K562 (cell line): ENCODE measurements at regions not wholly inside any gene's neighbourhood (a gene's known extent, or its start where the extent isn't known, plus 50 kb on each side); places are given as distances from the start of the nearest gene placed in this dataset.

Source experiments
- ATAC-seq: fragments of 200-7000 bp; cut with Tn5 transposase; 3 replicates; pipeline ENCODE4 v1.9.1; 2020; ENCODE audit warnings: moderate library complexity
- BruUV-seq: library from RNA; stranded (reverse); fragments of 400-500 nt; replicated peaks from 2 replicates; lab custom pipeline; 2021; lab: Mats Ljungman, UMichigan
- CTCF ChIA-PET: fragments of 300-600 bp; formaldehyde crosslinking; extraction: SDS; loops from one replicate; lab custom pipeline; 2021; ENCODE audit warnings: low intra/inter-chr PET ratio; lab: Yijun Ruan, JAX
- POLR2A ChIA-PET: fragments of 300-600, 350-650 bp; sonication (Branson Sonifier 250); formaldehyde crosslinking; extraction: SDS; loops from one replicate; lab custom pipeline; 2021; ENCODE audit warnings: antibody characterized with exemption, inconsistent platforms; lab: Yijun Ruan, JAX
- DNase-seq, 4 experiments: peaks; one replicate each; pipeline versions ENCODE4 v3.0.0 to v3.0.0-alpha.2; 2011 to 2018; ENCODE audit warnings: low spot score in 3 of 4, mixed read lengths in 3 of 4; ENCODE audit errors: extremely low read depth in 1 of 4
- FAIRE-seq: peaks from 2 replicates; lab custom pipeline; 2011; peaks lifted over from hg19 to GRCh38; lab: Jason Lieb, UNC
- H2AFZ ChIP-seq: 2 replicates; pipeline ENCODE4 v1.6.0; 2011; ENCODE audit warnings: low read depth, low read length, control low read depth, inconsistent platforms
- H3K27ac ChIP-seq: fragments of 200-600 bp; 3 replicates; pipeline ENCODE4 v1.8.0; 2011; ENCODE audit warnings: low read depth, mild to moderate bottlenecking, control low read depth, inconsistent platforms, low read length, moderate library complexity, mixed read lengths; ENCODE audit errors: extremely low read depth
- H3K27me3 ChIP-seq, 2 experiments: fragments of 300-600 bp in 1 of 2; 2 replicates in 1 of 2; 3 replicates in 1 of 2; pipeline versions ENCODE4 v1.6.0 to v1.8.0; 2011; ENCODE audit warnings: inconsistent platforms in 2 of 2, low read length in 2 of 2, mild to moderate bottlenecking in 1 of 2, mixed read lengths in 1 of 2, moderate library complexity in 1 of 2; ENCODE audit not compliant: control insufficient read depth in 2 of 2, insufficient read depth in 2 of 2
- H3K36me3 ChIP-seq: fragments of 300-600 bp; 3 replicates; pipeline ENCODE4 v1.8.0; 2011; ENCODE audit warnings: mild to moderate bottlenecking, low read length, inconsistent platforms; ENCODE audit not compliant: control insufficient read depth, insufficient read depth
- H3K4me1 ChIP-seq, 2 experiments: fragments of 200-600 bp in 1 of 2; replicated peaks in 1 of 2; 2 replicates in 1 of 2; 3 replicates in 1 of 2; pipeline versions ENCODE4 v1.5.1 to v1.8.0; 2011; ENCODE audit warnings: inconsistent platforms in 2 of 2, low read length in 2 of 2, mild to moderate bottlenecking in 1 of 2, mixed read lengths in 1 of 2, moderate library complexity in 1 of 2; ENCODE audit not compliant: control insufficient read depth in 2 of 2, insufficient read depth in 2 of 2
- H3K4me2 ChIP-seq: 2 replicates; pipeline ENCODE4 v1.6.1; 2011; ENCODE audit warnings: low read length, control low read depth, inconsistent platforms, mixed read lengths; ENCODE audit not compliant: insufficient read depth
- H3K4me3 ChIP-seq: fragments of 200-600 bp; sonication (generic), shearing (Covaris generic); 2 replicates; pipeline ENCODE4 v1.5.1; 2016; ENCODE audit warnings: control low read depth, inconsistent platforms
- H3K79me2 ChIP-seq: fragments of 200-600 bp; 3 replicates; pipeline ENCODE4 v1.8.0; 2011; ENCODE audit warnings: low read length, inconsistent platforms; ENCODE audit not compliant: control insufficient read depth, insufficient read depth
- H3K9ac ChIP-seq, 2 experiments: 2 replicates each; pipeline versions ENCODE4 v1.6.0 to v1.6.1; 2011; ENCODE audit warnings: low read depth in 2 of 2, low read length in 2 of 2, control low read depth in 1 of 2, inconsistent platforms in 1 of 2, mild to moderate bottlenecking in 1 of 2, mixed read lengths in 1 of 2; ENCODE audit not compliant: insufficient read depth in 1 of 2
- H3K9me1 ChIP-seq: one replicate; pipeline ENCODE4 v1.6.0; 2011; ENCODE audit warnings: inconsistent platforms, mild to moderate bottlenecking, low read length, moderate library complexity; ENCODE audit not compliant: control insufficient read depth, insufficient read depth
- H3K9me3 ChIP-seq: replicated peaks from 2 replicates; pipeline ENCODE4 v1.5.1; 2011; ENCODE audit warnings: low read depth, low read length, inconsistent platforms; ENCODE audit not compliant: control insufficient read depth, insufficient read depth
- H4K20me1 ChIP-seq: replicated peaks from 2 replicates; pipeline ENCODE4 v1.6.1; 2011; ENCODE audit warnings: low read length, inconsistent platforms, mixed read lengths; ENCODE audit not compliant: control insufficient read depth, insufficient read depth
- CBFB ChIP-seq: sonication (generic); formaldehyde crosslinking; IDR thresholded peaks from 2 replicates; pipeline ENCODE4 v1.4.0; 2020; ENCODE audit warnings: mild to moderate bottlenecking, missing genetic modification reagents
- CREB3 ChIP-seq: fragments of 450-650 bp; conservative IDR thresholded peaks from 2 replicates; pipeline ENCODE4 v1.6.1; 2016; ENCODE audit warnings: missing genetic modification characterization, low read depth, mild to moderate bottlenecking, missing compliant biosample characterization, moderate library complexity
- CXXC5 ChIP-seq: fragments of 250-450 bp; sonication (Bioruptor Pico); IDR thresholded peaks from 2 replicates; pipeline ENCODE4 v1.8.0; 2022; ENCODE audit warnings: inconsistent platforms, mild to moderate bottlenecking, moderate library complexity
- HNRNPUL1 ChIP-seq: fragments of 200-400 bp; formaldehyde crosslinking; IDR thresholded peaks from 2 replicates; pipeline ENCODE4 v1.6.1; 2017; ENCODE audit warnings: low read length
- MCM7 ChIP-seq, 2 experiments: fragments of 450-650 bp; IDR thresholded peaks; 2 replicates each; pipeline ENCODE4 v1.6.1; 2016 to 2018
- MEF2D ChIP-seq: conservative IDR thresholded peaks from 2 replicates; pipeline ENCODE4 v1.6.1; 2016; ENCODE audit warnings: low read depth, missing genetic modification characterization, missing compliant biosample characterization
- PURB ChIP-seq: sonication (generic); formaldehyde crosslinking; IDR thresholded peaks from 2 replicates; pipeline ENCODE4 v1.9.0; 2021; ENCODE audit warnings: low read depth, mild to moderate bottlenecking, missing genetic modification reagents
- RBM39 ChIP-seq: fragments of 200-400 bp; formaldehyde crosslinking; optimal IDR thresholded peaks from 2 replicates; pipeline ENCODE3; 2018; ENCODE audit warnings: low read depth, low read length
- TRIM28 ChIP-seq: fragments of 450-650 bp; IDR thresholded peaks from 2 replicates; pipeline ENCODE4 v1.6.1; 2017
- YBX1 ChIP-seq: fragments of 450-650 bp; IDR thresholded peaks from 2 replicates; pipeline ENCODE4 v1.7.1; 2016; ENCODE audit warnings: mild to moderate bottlenecking
- WGBS: fragments of 100-300 bp; shearing (Covaris generic); methylation state at CpG from one replicate; pipeline ENCODE4 v1.1.6; 2016; ENCODE audit warnings: low coverage, mixed read lengths; ENCODE audit not compliant: insufficient coverage; ENCODE audit errors: missing lambda C conversion rate; 5-methylcytosine and 5-hydroxymethylcytosine counted together
- in situ Hi-C: fragments of 300-500 bp; cut with MboI; formaldehyde crosslinking; loops from 4 replicates; pipeline ENCODE4 v1.15.0; 2018; ENCODE audit warnings: inconsistent platforms, mixed read lengths
- intact Hi-C: fragments of 100-400 bp; cut with micrococcal nuclease; formaldehyde crosslinking; loops from 2 replicates; pipeline ENCODE4 v1.14.2; 2022
- TF ChIP-seq, protein P1 (sequence below): sonication (generic); formaldehyde crosslinking; IDR thresholded peaks from 2 replicates; pipeline ENCODE4 v1.8.0; 2022; ENCODE audit warnings: missing genetic modification reagents, mild to moderate bottlenecking, borderline replicate concordance
- TF ChIP-seq, protein P2 (sequence below), 3 experiments: IDR thresholded peaks in 2 of 3; conservative IDR thresholded peaks in 1 of 3; 2 replicates each; pipeline ENCODE4 v1.5.1; 2011 to 2012; ENCODE audit warnings: low read length in 3 of 3, mild to moderate bottlenecking in 3 of 3, control low read depth in 2 of 3, improper control_type of control experiment in 1 of 3, inconsistent platforms in 1 of 3, low read depth in 1 of 3, mixed read lengths in 1 of 3, moderate library complexity in 1 of 3; ENCODE audit not compliant: insufficient read depth in 2 of 3

DNA sequence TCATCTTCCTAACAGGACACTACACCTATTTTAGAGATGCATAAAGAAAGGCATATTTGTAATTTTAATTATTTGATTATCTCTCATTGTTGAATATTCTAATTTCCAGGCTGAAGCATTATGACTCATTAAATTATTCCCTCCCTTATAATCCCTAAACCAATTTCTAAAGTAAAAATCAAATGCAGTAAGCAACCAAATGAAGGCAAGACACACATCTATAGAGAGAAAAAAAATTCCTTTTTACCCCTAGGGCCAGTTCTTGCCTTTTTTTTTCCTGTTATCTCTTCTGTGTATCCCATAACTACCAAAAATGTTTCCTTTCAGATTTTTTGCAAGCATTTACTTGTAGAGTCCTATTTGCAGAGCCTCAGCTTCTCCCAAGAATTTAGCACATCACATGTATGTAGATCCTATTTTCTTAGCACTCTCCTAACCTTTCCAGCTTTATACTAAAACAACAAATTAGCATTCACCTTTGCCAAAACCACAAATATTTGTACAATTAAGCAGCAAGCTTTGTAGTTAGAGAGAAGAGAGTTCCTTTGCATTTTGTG, 177.9 kb downstream of the SATB1 start:
- H3K27ac ChIP-seq, result no peak overlapping the region
- no peak overlapping the region for H3K4me3 ChIP-seq
- H3K36me3 ChIP-seq, result no peaks in the 10 kb centered on the region
- in situ Hi-C loops, result no loop called here
- no peak overlapping the region for H2AFZ ChIP-seq
- no peak overlapping the region for H3K4me2 ChIP-seq
- CTCF ChIA-PET, result no interaction called here
- ATAC-seq, result no peak
- no peak for DNase-seq
- H3K4me1 ChIP-seq, result no peaks in the 10 kb centered on the region
- H3K27me3 ChIP-seq, result no peaks in the 10 kb centered on the region
- BruUV-seq, result no TSS peak
- TF ChIP-seq, protein P1, sequence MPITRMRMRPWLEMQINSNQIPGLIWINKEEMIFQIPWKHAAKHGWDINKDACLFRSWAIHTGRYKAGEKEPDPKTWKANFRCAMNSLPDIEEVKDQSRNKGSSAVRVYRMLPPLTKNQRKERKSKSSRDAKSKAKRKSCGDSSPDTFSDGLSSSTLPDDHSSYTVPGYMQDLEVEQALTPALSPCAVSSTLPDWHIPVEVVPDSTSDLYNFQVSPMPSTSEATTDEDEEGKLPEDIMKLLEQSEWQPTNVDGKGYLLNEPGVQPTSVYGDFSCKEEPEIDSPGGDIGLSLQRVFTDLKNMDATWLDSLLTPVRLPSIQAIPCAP (CRISPR knock-in tag), result no peak
- TF ChIP-seq, all 486 proteins: peak for 0
- no peaks in the 10 kb centered on the region for H3K9me1 ChIP-seq
- no peaks in the 10 kb centered on the region for H4K20me1 ChIP-seq
- FAIRE-seq, result no peak
- intact Hi-C loops, result no loop called here
- 0 out of 2 replicates have a peak, but pooled peaks cover under 1% of the 10 kb centered on the region for H3K9me3 ChIP-seq
- no peak overlapping the region for H3K9ac ChIP-seq
- no peaks in the 10 kb centered on the region for H3K79me2 ChIP-seq
- POLR2A ChIA-PET, result no interaction called here

- Histone ChIP-seq H3K4me2 (no peak overlapping the region), H4K20me1 (no peaks in the 10 kb centered on the region), H3K27me3 (no peaks in the 10 kb centered on the region), H3K9ac (no peak overlapping the region), H3K79me2 (no peaks in the 10 kb centered on the region), H3K27ac (no peak overlapping the region), H2AFZ (no peak overlapping the region), H3K9me1 (no peaks in the 10 kb centered on the region), H3K4me1 (no peaks in the 10 kb centered on the region), H3K9me3 (no peaks in the 10 kb centered on the region), H3K36me3 (no peaks in the 10 kb centered on the region), H3K4me3 (no peak overlapping the region)
- DNase-seq (no peak), ATAC-seq (no peak), FAIRE-seq (no peak)
- 2% methylated on average over 7 of the region's 7 CpGs for WGBS
- POLR2A ChIA-PET, result no interaction called here
- CTCF ChIA-PET, result no interaction called here
- intact Hi-C loops (no loop called here), in situ Hi-C loops (no loop called here)
- no peak for TF ChIP-seq CXXC5 (CRISPR knock-in tag)
- no peak for TF ChIP-seq YBX1
- no peak for TF ChIP-seq MEF2D (tag)
- no peak for TF ChIP-seq TRIM28
- TF ChIP-seq CBFB (CRISPR knock-in tag), result no peak
- no peak for TF ChIP-seq PURB (CRISPR knock-in tag)
- no peak for TF ChIP-seq HNRNPUL1
- TF ChIP-seq CREB3, result no peak
- no peak for TF ChIP-seq RBM39
- TF ChIP-seq, protein P2, sequence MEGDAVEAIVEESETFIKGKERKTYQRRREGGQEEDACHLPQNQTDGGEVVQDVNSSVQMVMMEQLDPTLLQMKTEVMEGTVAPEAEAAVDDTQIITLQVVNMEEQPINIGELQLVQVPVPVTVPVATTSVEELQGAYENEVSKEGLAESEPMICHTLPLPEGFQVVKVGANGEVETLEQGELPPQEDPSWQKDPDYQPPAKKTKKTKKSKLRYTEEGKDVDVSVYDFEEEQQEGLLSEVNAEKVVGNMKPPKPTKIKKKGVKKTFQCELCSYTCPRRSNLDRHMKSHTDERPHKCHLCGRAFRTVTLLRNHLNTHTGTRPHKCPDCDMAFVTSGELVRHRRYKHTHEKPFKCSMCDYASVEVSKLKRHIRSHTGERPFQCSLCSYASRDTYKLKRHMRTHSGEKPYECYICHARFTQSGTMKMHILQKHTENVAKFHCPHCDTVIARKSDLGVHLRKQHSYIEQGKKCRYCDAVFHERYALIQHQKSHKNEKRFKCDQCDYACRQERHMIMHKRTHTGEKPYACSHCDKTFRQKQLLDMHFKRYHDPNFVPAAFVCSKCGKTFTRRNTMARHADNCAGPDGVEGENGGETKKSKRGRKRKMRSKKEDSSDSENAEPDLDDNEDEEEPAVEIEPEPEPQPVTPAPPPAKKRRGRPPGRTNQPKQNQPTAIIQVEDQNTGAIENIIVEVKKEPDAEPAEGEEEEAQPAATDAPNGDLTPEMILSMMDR (IDR thresholded peaks at IDR 0.05 in 2 of 3, conservative IDR thresholded peaks at IDR 0.05 in 1 of 3; ENCODE audit: insufficient read depth in 2 of 3, low read depth in 1 of 3, low read length in 3 of 3), result no peak
- TF ChIP-seq MCM7 (IDR thresholded peaks at IDR 0.05), result no peak
- BruUV-seq, result no TSS peak
Observed at GRCh38 chr3:18246336-18247060, 178.6 kb downstream of the SATB1 start.
